Osteocyte (in vitro differentiated cells): ENCODE measurements at regions not wholly inside any gene's neighbourhood (a gene's known extent, or its start where the extent isn't known, plus 50 kb on each side); places are given as distances from the start of the nearest gene placed in this dataset.

Source experiments
- DNase-seq: peaks from one replicate; pipeline ENCODE4 v3.0.0; 2021; ENCODE audit warnings: mixed read lengths; ENCODE audit not compliant: unreplicated experiment; ENCODE audit errors: extremely low spot score
- H3K27ac Mint-ChIP-seq: one replicate; pipeline ENCODE4 v1.8.0; 2021; ENCODE audit warnings: mild to moderate bottlenecking, mixed read lengths; ENCODE audit not compliant: unreplicated experiment
- H3K27me3 Mint-ChIP-seq: one replicate; pipeline ENCODE4 v1.8.0; 2021; ENCODE audit warnings: mixed read lengths; ENCODE audit not compliant: unreplicated experiment
- H3K36me3 Mint-ChIP-seq: one replicate; pipeline ENCODE4 v1.8.0; 2021; ENCODE audit warnings: mixed read lengths; ENCODE audit not compliant: unreplicated experiment
- H3K4me1 Mint-ChIP-seq: one replicate; pipeline ENCODE4 v1.8.0; 2021; ENCODE audit warnings: mixed read lengths; ENCODE audit not compliant: unreplicated experiment
- H3K4me3 Mint-ChIP-seq: one replicate; pipeline ENCODE4 v1.8.0; 2021; ENCODE audit warnings: mild to moderate bottlenecking, moderate library complexity, mixed read lengths; ENCODE audit not compliant: unreplicated experiment
- H3K9me3 Mint-ChIP-seq: one replicate; pipeline ENCODE4 v1.8.0; 2021; ENCODE audit warnings: mixed read lengths; ENCODE audit not compliant: unreplicated experiment
- CTCF ChIP-seq: fragments of 200-600 bp; sonication (generic); IDR thresholded peaks from 2 replicates; pipeline ENCODE4 v1.5.0; 2021; ENCODE audit warnings: antibody characterized with exemption, mild to moderate bottlenecking, moderate library complexity

GRCh38 chr13:69461397-69461796, 646.2 kb upstream of the ATXN8OS start:
- peaks cover 4% of the 10 kb centered on the region for H3K4me1 Mint-ChIP-seq
- no peaks in the 10 kb centered on the region for H3K27me3 Mint-ChIP-seq
- DNase-seq: no peak
- H3K4me3 Mint-ChIP-seq: no peak overlapping the region
- H3K27ac Mint-ChIP-seq: no peak overlapping the region
- no peaks in the 10 kb centered on the region for H3K36me3 Mint-ChIP-seq
- TF ChIP-seq CTCF: no peak
- H3K9me3 Mint-ChIP-seq: no peaks in the 10 kb centered on the region

GRCh38 chr13:69459346-69459745, 648.3 kb upstream of the ATXN8OS start:
- H3K27ac Mint-ChIP-seq: no peak overlapping the region

GRCh38 chr13:69458013-69458412, 649.6 kb upstream of the ATXN8OS start:
- no peaks in the 10 kb centered on the region for H3K9me3 Mint-ChIP-seq
- H3K27me3 Mint-ChIP-seq: no peaks in the 10 kb centered on the region
- no peak for DNase-seq
- H3K27ac Mint-ChIP-seq: no peak overlapping the region
- no peaks in the 10 kb centered on the region for H3K36me3 Mint-ChIP-seq
- no peak overlapping the region for H3K4me3 Mint-ChIP-seq
- H3K4me1 Mint-ChIP-seq: peaks cover 4% of the 10 kb centered on the region
- no peak for TF ChIP-seq CTCF

More at GRCh38 chr13:69459346-69459745, 648.3 kb upstream of the ATXN8OS start:
- Mint-ChIP-seq H3K4me1 (peaks cover 4% of the 10 kb centered on the region), H3K4me3 (no peak overlapping the region), H3K27me3 (no peaks in the 10 kb centered on the region), H3K36me3 (no peaks in the 10 kb centered on the region), H3K9me3 (no peaks in the 10 kb centered on the region)
- TF ChIP-seq CTCF: no peak
- DNase-seq: no peak

- Mint-ChIP-seq H3K4me3 (no peak overlapping the region), H3K9me3 (no peaks in the 10 kb centered on the region), H3K27ac (no peak overlapping the region), H3K4me1 (no peaks in the 10 kb centered on the region), H3K36me3 (no peaks in the 10 kb centered on the region), H3K27me3 (peaks cover 7% of the 10 kb centered on the region)
- no peak for DNase-seq
- TF ChIP-seq CTCF: no peak
Observed at GRCh38 chr13:69450245-69450644, 657.4 kb upstream of the ATXN8OS start.

- Mint-ChIP-seq H3K9me3 (peaks cover 53% of the 10 kb centered on the region), H3K27me3 (no peaks in the 10 kb centered on the region), H3K4me1 (no peaks in the 10 kb centered on the region), H3K36me3 (no peaks in the 10 kb centered on the region), H3K4me3 (no peak overlapping the region), H3K27ac (no peak overlapping the region)
- DNase-seq: no peak
- no peak for TF ChIP-seq CTCF
Observed at GRCh38 chr13:69425235-69425634, 682.4 kb upstream of the ATXN8OS start.
